Head of caudate nucleus (tissue), 42 donors: ENCODE measurements at regions not wholly inside any gene's neighbourhood (a gene's known extent, or its start where the extent isn't known, plus 50 kb on each side); places are given as distances from the start of the nearest gene placed in this dataset.
"Not testable (repeated sequence)": the region's sequence is repeated elsewhere in the genome, so short reads cannot be mapped to it uniquely, and the experiment has no call there.

Source experiments
- DNase-seq, 42 donors: peaks; one replicate each; pipeline versions ENCODE4 v3.0.0 to v3.0.0-alpha.2; 2020 to 2021; ENCODE audit warnings: mixed read lengths in 7 of 42
- intact Hi-C: fragments of 100-400 bp; cut with DNase I; formaldehyde crosslinking; loops from one replicate; pipeline ENCODE4 v1.15.0; 2022

- intact Hi-C loops, result no loop called here
- DNase-seq, result no peak
Observed at GRCh38 chr2:168300460-168300859, 53.1 kb upstream of the STK39 start.

GRCh38 chr2:168304024-168304681 is 56.8 kb upstream of the STK39 start:
- no peak for DNase-seq
- intact Hi-C loops, result no loop called here

- intact Hi-C loops, result no loop called here
- no peak for DNase-seq
Observed at GRCh38 chr2:168307379-168307778, 60.0 kb upstream of the STK39 start.

DNA sequence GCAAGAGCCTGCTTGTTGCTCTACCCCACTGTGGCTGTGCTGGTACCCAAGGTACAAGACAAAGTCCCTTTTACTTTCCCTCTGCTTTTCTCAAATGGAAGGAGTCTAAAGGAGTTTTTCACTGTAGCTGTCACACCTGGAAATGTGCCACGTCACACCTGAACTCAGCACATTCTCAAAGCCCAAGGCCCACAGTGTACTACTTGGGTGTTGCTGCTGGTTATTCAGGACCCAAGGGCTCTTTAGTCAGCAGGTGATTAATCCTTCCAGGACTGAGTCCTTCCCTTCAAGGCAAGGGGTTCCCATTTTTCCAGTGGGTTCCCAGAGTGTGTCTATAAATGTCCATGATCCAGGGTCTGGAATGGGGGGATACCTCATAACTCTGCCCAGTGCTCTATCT is 63.2 kb upstream of the STK39 start:
- DNase-seq, result no peak
- intact Hi-C loops, result no loop called here

DNA sequence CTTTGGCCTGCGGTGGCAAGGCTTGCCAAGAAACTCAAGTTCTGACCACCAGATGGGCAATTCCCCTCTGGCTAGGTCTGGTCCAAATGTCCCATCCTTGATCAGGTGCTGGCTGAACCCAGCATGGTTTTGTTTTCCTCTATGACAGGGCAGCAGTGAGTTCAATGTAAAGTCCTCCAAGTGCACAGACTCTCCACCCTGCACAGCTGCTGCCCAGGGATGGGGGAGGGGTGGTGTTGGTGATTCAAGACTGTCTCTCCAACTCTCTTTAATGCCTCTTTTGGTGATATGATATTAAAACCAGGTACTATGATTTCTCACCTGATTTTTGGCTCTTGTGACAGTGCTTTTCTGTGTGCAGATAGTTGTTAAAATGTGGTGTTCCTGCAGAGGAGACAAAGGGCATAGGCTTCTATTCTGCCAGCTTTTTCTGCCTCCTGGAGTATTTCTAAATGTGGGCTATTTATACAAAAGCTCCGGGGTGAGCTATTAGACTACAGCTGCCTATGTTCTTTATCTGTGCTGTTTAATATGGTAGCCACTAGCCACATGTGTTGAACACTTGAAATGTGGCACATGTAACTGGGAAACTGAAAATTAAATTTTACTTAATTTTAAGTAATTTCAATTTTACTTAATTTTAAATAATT is 64.0 kb upstream of the STK39 start:
- no peak for DNase-seq
- intact Hi-C loops, result no loop called here

- intact Hi-C loops, result no loop called here
- no peak for DNase-seq
Observed at GRCh38 chr2:168312036-168312822, 64.8 kb upstream of the STK39 start.

GRCh38 chr2:168314236-168314635 is 66.8 kb upstream of the STK39 start:
- DNase-seq, result no peak
- intact Hi-C loops, result no loop called here

GRCh38 chr2:168315331-168316072 is 68.1 kb upstream of the STK39 start:
- no peak for DNase-seq
- intact Hi-C loops, result no loop called here

- no peak for DNase-seq
- intact Hi-C loops, result no loop called here
Observed at GRCh38 chr2:168316073-168316440, 68.7 kb upstream of the STK39 start.

DNA sequence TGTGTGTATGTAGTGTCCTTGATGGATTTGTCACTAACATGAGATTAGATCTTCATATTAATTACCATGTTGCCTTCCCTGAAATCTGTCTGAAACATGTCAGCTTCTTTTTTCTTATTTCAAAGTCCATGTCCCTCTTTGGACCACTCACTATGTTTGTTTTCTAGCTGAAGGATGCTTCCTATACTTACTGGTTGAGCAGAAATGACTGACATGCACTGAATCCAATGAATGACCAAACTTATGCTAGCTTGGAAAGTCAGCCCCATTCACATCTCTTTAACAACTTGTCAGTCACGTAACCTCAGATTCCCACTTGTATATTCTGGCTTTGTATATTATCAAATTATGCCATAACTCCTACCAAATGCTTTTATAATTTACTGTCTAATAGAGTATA is 69.9 kb upstream of the STK39 start:
- DNase-seq, result no peak
- intact Hi-C loops, result no loop called here

DNA sequence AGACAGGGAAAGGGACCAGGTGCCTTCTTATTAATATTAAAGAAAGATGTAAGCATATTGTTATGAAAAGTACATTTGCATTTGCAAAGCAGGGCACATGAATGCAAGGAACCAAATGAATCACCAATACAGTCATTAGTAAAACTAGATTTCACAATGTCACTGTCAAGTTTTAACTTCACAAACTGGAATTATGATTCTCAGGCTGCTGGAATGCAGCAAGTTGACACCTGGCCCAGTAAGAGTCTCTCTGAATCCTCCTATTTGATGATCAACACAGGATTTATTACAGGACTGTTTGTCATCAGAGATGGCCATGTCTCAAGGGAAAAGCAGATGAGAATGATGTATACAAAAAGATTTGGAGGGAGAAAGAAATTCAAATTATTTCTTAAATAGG is 72.9 kb upstream of the STK39 start:
- DNase-seq, result no peak
- intact Hi-C loops, result no loop called here

DNA sequence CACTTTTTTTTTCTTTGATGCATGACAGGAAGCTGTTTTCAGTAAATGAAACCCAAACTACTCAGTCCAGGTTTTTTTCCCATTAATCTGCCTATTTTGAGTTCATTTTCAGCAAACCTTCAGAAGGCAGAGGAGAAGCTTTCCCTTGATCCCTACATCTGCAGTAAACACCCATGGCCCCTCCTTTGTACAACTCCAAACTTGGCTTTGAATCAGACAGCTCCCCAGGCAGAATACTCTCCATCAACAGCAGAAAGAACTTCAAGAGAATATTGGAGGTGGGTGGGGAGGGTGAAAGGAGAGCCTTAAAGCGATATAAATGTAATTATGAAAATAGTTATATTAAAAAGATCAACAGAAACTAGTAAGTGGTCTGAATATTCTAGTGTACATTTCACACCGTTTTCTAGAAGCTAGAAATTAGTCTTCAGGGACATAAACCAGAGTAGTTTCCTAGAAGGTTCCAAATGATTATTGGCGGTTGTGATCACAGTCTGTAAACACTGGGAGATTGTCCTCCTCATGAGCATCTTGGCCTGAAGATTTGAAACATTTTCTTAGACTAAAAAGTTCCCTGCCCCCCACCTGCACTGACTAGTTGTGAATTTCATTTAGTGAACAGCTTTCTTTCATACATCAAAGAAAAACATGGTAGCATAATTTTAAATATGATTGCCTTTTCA is 75.1 kb upstream of the STK39 start:
- DNase-seq, result no peak
- intact Hi-C loops, result no loop called here

DNA sequence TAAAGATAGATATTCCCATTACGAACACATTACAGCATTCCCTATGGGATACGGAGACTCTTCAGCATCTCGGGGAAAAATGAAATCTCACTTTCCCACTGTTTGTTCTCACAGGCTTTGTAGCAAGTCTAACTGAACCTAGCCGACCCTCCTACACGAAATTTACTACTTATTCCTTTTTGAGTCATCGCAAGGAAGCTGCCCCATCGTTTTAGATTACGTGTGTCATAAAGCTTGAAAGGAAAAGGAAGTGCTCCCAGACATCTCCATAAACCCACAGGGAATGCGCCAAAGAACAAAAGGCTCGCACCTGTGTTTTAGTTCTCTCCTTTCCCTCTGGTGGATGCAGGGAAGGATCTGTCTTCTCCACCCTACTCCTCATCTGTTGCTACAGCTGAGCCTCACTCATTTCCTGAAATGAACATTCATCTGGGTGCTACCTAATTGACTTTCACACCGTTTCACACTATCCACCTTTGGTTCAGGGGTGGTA is 76.2 kb upstream of the STK39 start:
- no peak for DNase-seq
- intact Hi-C loops, result no loop called here

DNA sequence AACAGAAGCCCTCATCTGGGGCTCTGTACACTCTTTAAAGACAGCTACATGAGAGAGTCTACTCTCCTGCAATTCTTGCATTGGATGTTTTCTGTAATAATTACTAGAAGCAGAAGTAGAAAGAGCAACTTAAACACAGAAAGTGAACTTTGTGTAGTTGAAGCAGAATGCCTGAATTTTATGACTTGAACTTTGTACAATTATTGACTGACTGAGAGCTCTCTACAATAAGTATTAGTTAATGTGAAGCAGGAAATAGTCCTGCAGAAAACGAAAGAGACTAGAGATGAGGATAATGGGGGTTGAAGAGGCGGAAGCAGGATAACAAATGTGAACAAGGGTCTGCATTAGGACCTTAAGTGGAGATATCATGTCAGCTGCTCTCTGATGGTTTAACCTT is 79.2 kb upstream of the STK39 start:
- DNase-seq, result no peak
- intact Hi-C loops, result no loop called here

- intact Hi-C loops, result no loop called here
- DNase-seq, result no peak
Observed at GRCh38 chr2:168327328-168327727, 79.9 kb upstream of the STK39 start.

- intact Hi-C loops, result no loop called here
- DNase-seq, result no peak
Observed at GRCh38 chr2:168328421-168328820, 81.0 kb upstream of the STK39 start.

DNA sequence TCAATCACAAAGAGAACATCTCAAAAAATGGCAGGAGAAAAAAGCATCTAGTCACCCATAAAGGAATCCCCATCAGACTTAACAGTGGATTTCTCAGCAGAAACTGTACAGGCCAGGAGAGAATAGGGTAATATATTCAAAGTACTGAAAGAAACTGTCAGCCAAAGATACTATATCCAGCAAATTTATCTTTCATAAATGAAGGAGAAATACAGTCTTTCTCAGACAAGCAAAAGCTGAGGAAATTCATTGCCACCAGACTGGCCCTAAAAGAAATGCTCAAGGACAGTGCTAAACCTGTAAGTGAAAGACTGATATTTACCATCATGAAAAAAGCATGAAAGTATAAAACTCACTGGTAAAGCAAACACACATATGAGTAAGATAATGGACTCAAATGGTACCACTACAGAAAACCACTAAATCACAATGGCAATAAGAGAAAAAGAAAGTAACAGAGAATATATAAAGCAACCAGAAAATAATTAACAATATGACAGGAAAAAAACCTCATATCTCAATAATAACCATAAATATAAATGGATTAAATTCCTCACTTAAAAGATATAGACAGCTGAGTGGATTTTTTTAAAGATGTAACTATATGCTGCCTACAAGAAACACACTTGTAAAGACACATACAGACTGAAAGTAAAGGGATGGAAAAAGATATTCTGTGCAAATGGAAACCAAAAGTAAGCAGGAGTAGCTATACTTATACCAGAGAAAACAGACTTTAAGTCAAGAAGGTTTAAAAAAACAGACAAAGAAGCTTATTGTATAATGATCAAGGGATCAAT is 83.4 kb upstream of the STK39 start:
- no peak for DNase-seq

GRCh38 chr2:168335254-168335653 is 87.9 kb upstream of the STK39 start:
- intact Hi-C loops, result not testable (repeated sequence)

More for the DNA sequence above, 83.4 kb upstream of the STK39 start:
- intact Hi-C loops, result no loop called here

More at GRCh38 chr2:168335254-168335653, 87.9 kb upstream of the STK39 start:
- not testable (repeated sequence) for DNase-seq
